SK-N-SH (cell line): ENCODE measurements at regions not wholly inside any gene's neighbourhood (a gene's known extent, or its start where the extent isn't known, plus 50 kb on each side); places are given as distances from the start of the nearest gene placed in this dataset.

Experiments used
- CTCF ChIA-PET: fragments of 300-600, 350-600 bp; formaldehyde crosslinking; extraction: SDS; loops from one replicate; lab custom pipeline; 2021; lab: Yijun Ruan, JAX
- POLR2A ChIA-PET: fragments of 350-600 bp; sonication (Branson Sonifier 250); formaldehyde crosslinking; extraction: SDS; loops from one replicate; lab custom pipeline; 2020; ENCODE audit warnings: antibody characterized with exemption, inconsistent platforms; lab: Yijun Ruan, JAX
- DNase-seq: peaks from one replicate; pipeline ENCODE4 v3.0.0; 2012
- H2AFZ ChIP-seq: fragments of 200-600 bp; sonication (generic); 2 replicates; pipeline ENCODE4 v1.8.1; 2016; ENCODE audit warnings: antibody characterized with exemption, mild to moderate bottlenecking, low read depth
- H3F3A ChIP-seq: fragments of 200-600 bp; sonication (generic); replicated peaks from 2 replicates; pipeline ENCODE3; 2016; ENCODE audit warnings: antibody characterized with exemption, mild to moderate bottlenecking; ENCODE audit not compliant: insufficient read depth
- H3K27ac ChIP-seq, 2 experiments: fragments of 200-500 bp in 1 of 2; fragments of 200-600 bp in 1 of 2; sonication (Bioruptor generic) in 1 of 2; sonication (generic), shearing (Covaris generic) in 1 of 2; 2 replicates each; pipeline versions ENCODE4 v1.5.1 to v1.6.1; 2014 to 2016; ENCODE audit warnings: low read depth in 2 of 2, inconsistent platforms in 1 of 2, low read length in 1 of 2, mild to moderate bottlenecking in 1 of 2, mixed read lengths in 1 of 2
- H3K27me3 ChIP-seq: fragments of 200-600 bp; sonication (generic), shearing (Covaris generic); 2 replicates; pipeline ENCODE4 v1.6.1; 2016; ENCODE audit warnings: mixed run types; ENCODE audit not compliant: insufficient read depth
- H3K36me3 ChIP-seq, 2 experiments: fragments of 200-500 bp in 1 of 2; fragments of 200-600 bp in 1 of 2; sonication (Bioruptor generic) in 1 of 2; sonication (generic) in 1 of 2; replicated peaks in 1 of 2; 2 replicates each; pipeline versions ENCODE3 to v1.5.1; 2014 to 2016; ENCODE audit warnings: low read length in 1 of 2, mild to moderate bottlenecking in 1 of 2; ENCODE audit not compliant: insufficient read depth in 2 of 2, control insufficient read depth in 1 of 2
- H3K4me1 ChIP-seq, 2 experiments: fragments of 200-500 bp in 1 of 2; fragments of 200-600 bp in 1 of 2; sonication (Bioruptor generic) in 1 of 2; sonication (generic), shearing (Covaris generic) in 1 of 2; 2 replicates each; pipeline versions ENCODE4 v1.5.1 to v1.6.1; 2014 to 2016; ENCODE audit warnings: low read depth in 1 of 2, low read length in 1 of 2, mixed run types in 1 of 2; ENCODE audit not compliant: insufficient read depth in 2 of 2, control insufficient read depth in 1 of 2
- H3K4me2 ChIP-seq: fragments of 200-600 bp; sonication (generic), shearing (Covaris generic); 2 replicates; pipeline ENCODE4 v1.6.1; 2017; ENCODE audit warnings: mixed run types
- H3K4me3 ChIP-seq, 2 experiments: fragments of 200-500 bp in 1 of 2; fragments of 200-600 bp in 1 of 2; sonication (Bioruptor generic) in 1 of 2; sonication (generic), shearing (Covaris generic) in 1 of 2; 2 replicates each; pipeline versions ENCODE4 v1.5.1 to v1.8.1; 2014 to 2016; ENCODE audit warnings: low read depth in 2 of 2, inconsistent platforms in 1 of 2, low read length in 1 of 2, mild to moderate bottlenecking in 1 of 2, mixed read lengths in 1 of 2, moderate library complexity in 1 of 2
- H3K79me2 ChIP-seq: fragments of 200-600 bp; sonication (generic); 2 replicates; pipeline ENCODE4 v1.8.1; 2017; ENCODE audit warnings: mild to moderate bottlenecking; ENCODE audit not compliant: insufficient read depth
- H3K9ac ChIP-seq: fragments of 200-600 bp; sonication (generic); 2 replicates; pipeline ENCODE4 v1.6.1; 2017; ENCODE audit warnings: mixed run types
- H3K9me2 ChIP-seq: fragments of 200-600 bp; sonication (generic); 2 replicates; pipeline ENCODE4 v1.6.1; 2017; ENCODE audit warnings: mixed run types
- H3K9me3 ChIP-seq: fragments of 200-600 bp; sonication (generic); 2 replicates; pipeline ENCODE4 v1.6.1; 2017; ENCODE audit warnings: mixed run types, mild to moderate bottlenecking, moderate library complexity
- H4K20me1 ChIP-seq: fragments of 200-600 bp; sonication (generic); 2 replicates; pipeline ENCODE4 v1.6.1; 2017; ENCODE audit warnings: mild to moderate bottlenecking, mixed run types; ENCODE audit not compliant: insufficient read depth
- CHD2 ChIP-seq: fragments of 150-350 bp; IDR thresholded peaks from 2 replicates; pipeline ENCODE4 v1.6.1; 2018; ENCODE audit warnings: low read length; ENCODE audit not compliant: partially characterized antibody
- ELF1 ChIP-seq: IDR thresholded peaks from 2 replicates; pipeline ENCODE4 v1.4.0; 2012
- FOSL2 ChIP-seq: IDR thresholded peaks from 2 replicates; pipeline ENCODE4 v1.4.0; 2012; ENCODE audit warnings: low read depth, mild to moderate bottlenecking, moderate library complexity, borderline replicate concordance
- FOXJ3 ChIP-seq: sonication (generic); formaldehyde crosslinking; IDR thresholded peaks from 2 replicates; pipeline ENCODE4 v1.5.1; 2020; ENCODE audit warnings: mild to moderate bottlenecking, missing genetic modification reagents
- IRF3 ChIP-seq: fragments of 150-350 bp; IDR thresholded peaks from 2 replicates; pipeline ENCODE4 v1.6.1; 2016; ENCODE audit warnings: mild to moderate bottlenecking, low read depth, low read length
- JUND ChIP-seq: IDR thresholded peaks from 2 replicates; pipeline ENCODE4 v1.4.0; 2012
- PBX3 ChIP-seq: IDR thresholded peaks from 2 replicates; pipeline ENCODE4; 2012
- RXRA ChIP-seq: IDR thresholded peaks from 2 replicates; pipeline ENCODE4 v1.4.0; 2012; ENCODE audit warnings: low read depth, mild to moderate bottlenecking, borderline replicate concordance
- SIN3A ChIP-seq: IDR thresholded peaks from 2 replicates; pipeline ENCODE4 v1.6.1; 2012; ENCODE audit warnings: low read depth, mild to moderate bottlenecking, low read length, moderate library complexity, borderline replicate concordance
- TCF12 ChIP-seq: IDR thresholded peaks from 2 replicates; pipeline ENCODE4 v1.4.0; 2012
- ZBTB33 ChIP-seq: IDR thresholded peaks from 2 replicates; pipeline ENCODE4 v1.4.0; 2012; ENCODE audit warnings: low read depth, borderline replicate concordance
- WGBS: methylation state at CpG from one replicate; pipeline ENCODE4 v1.1.6; 2017; ENCODE audit warnings: low lambda C conversion rate; 5-methylcytosine and 5-hydroxymethylcytosine counted together

GRCh38 chr7:136131304-136131630 is 154.1 kb upstream of the MTPN start:
- Histone ChIP-seq H3K9me2 (peaks cover 4% of the 10 kb centered on the region; the same call in 1 of the 2 replicates), H3K27me3 (no peaks in the 10 kb centered on the region), H4K20me1 (no peaks in the 10 kb centered on the region), H3K9ac (no peak overlapping the region), H3F3A (no peaks in the 10 kb centered on the region), H3K27ac (no peak overlapping the region), H3K9me3 (no peaks in the 10 kb centered on the region), H3K4me2 (no peak overlapping the region), H3K79me2 (no peaks in the 10 kb centered on the region), H3K36me3 (no peaks in the 10 kb centered on the region), H3K4me1 (peaks cover 0 to 12% of the 10 kb centered on the region in 2 experiments; a peak in 1 of 4 replicates), H2AFZ (no peak overlapping the region), H3K4me3 (no peak overlapping the region)
- 62% methylated on average over 3 of the region's 3 CpGs for WGBS
- no peak for DNase-seq
- ChIA-PET POLR2A (no interaction called here), CTCF (no interaction called here)
- TF ChIP-seq TCF12 = no peak
- TF ChIP-seq SIN3A = no peak
- TF ChIP-seq FOSL2 = no peak
- TF ChIP-seq IRF3 = no peak

- WGBS = 51% methylated on average over 6 of the region's 6 CpGs
Observed at GRCh38 chr7:136130511-136131303, 153.5 kb upstream of the MTPN start.

More at GRCh38 chr7:136130511-136131303, 153.5 kb upstream of the MTPN start:
- Histone ChIP-seq H4K20me1 (no peaks in the 10 kb centered on the region), H3K4me3 (no peak overlapping the region), H3F3A (no peaks in the 10 kb centered on the region), H2AFZ (no peak overlapping the region), H3K9ac (no peak overlapping the region), H3K4me1 (peaks cover 0 to 12% of the 10 kb centered on the region in 2 experiments; a peak in 1 of 4 replicates), H3K27ac (no peak overlapping the region), H3K27me3 (no peaks in the 10 kb centered on the region), H3K36me3 (no peaks in the 10 kb centered on the region), H3K4me2 (no peak overlapping the region), H3K9me2 (peaks cover 4% of the 10 kb centered on the region; the same call in 1 of the 2 replicates), H3K9me3 (no peaks in the 10 kb centered on the region), H3K79me2 (no peaks in the 10 kb centered on the region)
- POLR2A ChIA-PET = no interaction called here
- TF ChIP-seq SIN3A = no peak
- TF ChIP-seq FOXJ3 (CRISPR knock-in tag) = no peak
- no peak for TF ChIP-seq RXRA
- TF ChIP-seq CHD2 = no peak
- TF ChIP-seq TCF12 = no peak
- no peak for TF ChIP-seq ZBTB33
- TF ChIP-seq JUND = no peak
- TF ChIP-seq PBX3 = no peak
- TF ChIP-seq ELF1 = no peak
- CTCF ChIA-PET = interaction anchor here (1.2 to 5.1 kb wide), 2 partner anchors 9 to 15 kb away, joined by 3 to 19 read pairs; no protein-coding TSS in a partner anchor
- DNase-seq = no peak
